ENCODE measurements at regions not wholly inside any gene's neighbourhood (a gene's known extent, or its start where the extent isn't known, plus 50 kb on each side); places are given as distances from the start of the nearest gene placed in this dataset.
"Not testable (repeated sequence)": the region's sequence is repeated elsewhere in the genome, so short reads cannot be mapped to it uniquely, and the experiment has no call there.

DNA sequence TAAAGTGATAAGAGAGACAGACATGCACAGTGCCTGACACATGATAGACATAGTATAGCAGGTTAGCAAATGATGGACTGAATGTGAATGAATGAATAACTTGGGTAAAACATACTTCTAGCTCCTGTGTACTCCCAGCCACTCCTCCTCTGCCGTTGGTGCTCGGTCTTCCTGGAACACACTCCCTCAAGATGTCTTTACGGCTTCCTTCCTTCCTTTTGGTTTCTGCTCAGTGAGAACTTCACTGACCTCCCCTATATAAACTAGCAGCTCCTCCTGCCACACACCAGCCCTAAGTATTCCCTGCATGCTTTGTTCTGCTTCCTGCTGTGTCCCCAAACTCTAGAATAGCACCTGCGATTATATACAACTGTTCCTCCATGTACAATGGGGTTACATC lies 50.2 kb downstream of the RAD54L2 start:
- ATAC-seq, result no peak
- Histone ChIP-seq H3K4me1 (no peaks in the 10 kb centered on the region), H3K36me3 (peaks cover 0 to 18% of the 10 kb centered on the region in 2 donors), H3K4me3 (no peak overlapping the region), H3K27ac (no peak overlapping the region), H3K27me3 (no peaks in the 10 kb centered on the region), H3K9me3 (no peaks in the 10 kb centered on the region)
- no peak for DNase-seq
- TF ChIP-seq, protein P1, sequence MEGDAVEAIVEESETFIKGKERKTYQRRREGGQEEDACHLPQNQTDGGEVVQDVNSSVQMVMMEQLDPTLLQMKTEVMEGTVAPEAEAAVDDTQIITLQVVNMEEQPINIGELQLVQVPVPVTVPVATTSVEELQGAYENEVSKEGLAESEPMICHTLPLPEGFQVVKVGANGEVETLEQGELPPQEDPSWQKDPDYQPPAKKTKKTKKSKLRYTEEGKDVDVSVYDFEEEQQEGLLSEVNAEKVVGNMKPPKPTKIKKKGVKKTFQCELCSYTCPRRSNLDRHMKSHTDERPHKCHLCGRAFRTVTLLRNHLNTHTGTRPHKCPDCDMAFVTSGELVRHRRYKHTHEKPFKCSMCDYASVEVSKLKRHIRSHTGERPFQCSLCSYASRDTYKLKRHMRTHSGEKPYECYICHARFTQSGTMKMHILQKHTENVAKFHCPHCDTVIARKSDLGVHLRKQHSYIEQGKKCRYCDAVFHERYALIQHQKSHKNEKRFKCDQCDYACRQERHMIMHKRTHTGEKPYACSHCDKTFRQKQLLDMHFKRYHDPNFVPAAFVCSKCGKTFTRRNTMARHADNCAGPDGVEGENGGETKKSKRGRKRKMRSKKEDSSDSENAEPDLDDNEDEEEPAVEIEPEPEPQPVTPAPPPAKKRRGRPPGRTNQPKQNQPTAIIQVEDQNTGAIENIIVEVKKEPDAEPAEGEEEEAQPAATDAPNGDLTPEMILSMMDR (IDR thresholded peaks at IDR 0.05 in 4 of 5, conservative IDR thresholded peaks at IDR 0.05 in 1 of 5), result no peak
- no peak for TF ChIP-seq POLR2A (IDR thresholded peaks at IDR 0.05)
- intact Hi-C loops (cut with DNase I; ENCODE audit: low total_unique reads) (no loop called here), in situ Hi-C loops (cut with MboI; ENCODE audit: low sequenced_read_pairs in 4 of 4) (no loop called here)

DNA sequence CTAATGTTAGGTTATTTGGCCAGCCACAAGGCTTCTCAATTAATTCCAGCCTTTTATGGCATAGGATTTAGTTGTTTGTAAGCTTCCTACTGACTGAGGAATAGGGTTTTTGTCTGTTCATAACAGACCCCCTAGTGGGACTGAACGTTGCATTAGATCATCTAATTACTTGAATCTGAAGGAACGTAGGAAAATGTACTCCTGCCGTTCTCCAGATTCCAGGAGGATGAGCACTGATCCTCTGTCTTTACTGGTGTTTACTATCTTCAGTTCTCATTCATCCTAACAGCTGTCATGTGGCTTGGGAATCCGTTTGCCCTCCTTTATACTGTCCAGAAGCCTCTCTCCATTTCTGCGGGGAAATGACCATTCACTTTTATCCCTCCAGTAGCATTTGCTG lies 52.7 kb downstream of the RAD54L2 start:
- intact Hi-C loops (cut with DNase I; ENCODE audit: low total_unique reads) (no loop called here), in situ Hi-C loops (cut with MboI; ENCODE audit: low sequenced_read_pairs in 4 of 4) (no loop called here)
- H3K36me3 ChIP-seq, result peaks cover 0 to 18% of the 10 kb centered on the region in 2 donors
- no peak overlapping the region for H3K27ac ChIP-seq
- no peaks in the 10 kb centered on the region for H3K9me3 ChIP-seq
- ATAC-seq (no peak), DNase-seq (no peak)
- no peak for TF ChIP-seq POLR2A (IDR thresholded peaks at IDR 0.05)
- TF ChIP-seq, protein P1 (IDR thresholded peaks at IDR 0.05 in 4 of 5, conservative IDR thresholded peaks at IDR 0.05 in 1 of 5), result no peak
- no peak overlapping the region for H3K4me3 ChIP-seq
- H3K27me3 ChIP-seq, result no peaks in the 10 kb centered on the region
- no peaks in the 10 kb centered on the region for H3K4me1 ChIP-seq

DNA sequence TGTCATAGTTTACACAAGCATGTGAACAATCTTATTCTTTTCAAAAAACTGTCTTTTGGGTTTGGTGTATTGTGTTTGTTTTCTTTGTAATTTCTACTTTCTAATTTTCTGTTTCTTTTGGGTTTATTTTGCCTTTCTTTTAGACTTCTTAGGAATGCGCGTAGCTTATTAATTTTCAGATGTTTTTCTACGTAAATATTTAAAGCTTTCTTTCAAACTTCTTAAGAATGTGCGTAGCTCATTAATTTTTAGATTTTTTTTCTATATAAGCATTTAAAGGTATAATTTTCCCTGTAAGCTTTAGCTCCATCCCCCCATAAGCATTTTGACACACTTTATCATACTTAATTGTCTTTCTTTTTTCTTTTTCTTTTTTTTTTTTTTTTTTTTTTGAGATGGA lies 55.2 kb downstream of the RAD54L2 start:
- H3K36me3 ChIP-seq, result peaks cover 0 to 18% of the 10 kb centered on the region in 2 donors

DNA sequence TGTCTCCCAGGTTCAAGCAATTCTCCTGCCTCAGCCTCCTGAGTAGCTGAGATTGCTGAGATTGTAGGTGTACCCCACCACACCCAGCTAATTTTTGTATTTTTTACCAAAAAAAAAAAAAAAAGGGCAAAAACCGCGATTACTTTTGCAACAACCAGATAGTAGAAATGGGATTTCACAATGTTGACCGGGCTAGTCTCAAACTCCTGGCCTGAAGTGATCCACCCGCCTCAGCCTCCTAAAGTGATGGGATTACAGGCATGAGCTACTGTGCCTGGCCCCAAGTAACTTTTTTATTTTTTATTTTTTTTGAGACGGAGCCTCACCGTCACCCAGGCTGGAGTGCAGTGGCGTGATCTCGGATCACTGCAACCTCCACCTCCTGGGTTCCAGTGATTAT lies 61.1 kb downstream of the RAD54L2 start:
- H3K36me3 ChIP-seq; H3K4me1 ChIP-seq; ATAC-seq; in situ Hi-C loops (cut with MboI; ENCODE audit: low sequenced_read_pairs in 4 of 4); H3K4me3 ChIP-seq; H3K27me3 ChIP-seq; intact Hi-C loops (cut with DNase I; ENCODE audit: low total_unique reads); DNase-seq; H3K27ac ChIP-seq; H3K9me3 ChIP-seq: not testable (repeated sequence)

More for the DNA sequence above, 55.2 kb downstream of the RAD54L2 start:
- DNase-seq (no peak), ATAC-seq (no peak)
- in situ Hi-C loops (cut with MboI; ENCODE audit: low sequenced_read_pairs in 4 of 4) (no loop called here), intact Hi-C loops (cut with DNase I; ENCODE audit: low total_unique reads) (no loop called here)
- H3K4me3 ChIP-seq, result no peak overlapping the region
- no peak for TF ChIP-seq POLR2A (IDR thresholded peaks at IDR 0.05)
- TF ChIP-seq, protein P1 (IDR thresholded peaks at IDR 0.05 in 4 of 5, conservative IDR thresholded peaks at IDR 0.05 in 1 of 5), result no peak
- no peaks in the 10 kb centered on the region for H3K27me3 ChIP-seq
- no peaks in the 10 kb centered on the region for H3K4me1 ChIP-seq
- no peak overlapping the region for H3K27ac ChIP-seq
- no peaks in the 10 kb centered on the region for H3K9me3 ChIP-seq

DNA sequence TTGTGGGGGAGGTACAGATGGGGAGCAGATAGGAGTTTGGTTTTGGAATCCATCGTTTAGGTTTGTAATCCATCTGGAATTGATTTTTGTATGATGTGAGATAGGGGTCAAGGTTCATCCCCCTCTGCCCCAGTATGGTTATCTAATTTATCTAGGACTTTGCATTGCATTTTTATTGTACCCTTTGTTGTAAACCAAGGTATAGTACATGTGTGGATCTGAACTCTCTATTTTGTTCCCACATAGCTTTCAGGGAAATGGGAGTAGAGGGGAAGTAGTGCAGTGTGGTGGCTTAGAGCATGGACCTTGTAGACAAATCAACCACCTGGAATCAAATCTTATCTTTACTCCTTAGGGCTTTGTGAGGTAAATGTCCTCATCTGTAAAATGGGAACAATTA lies 65.7 kb downstream of the RAD54L2 start:
- TF ChIP-seq POLR2A (IDR thresholded peaks at IDR 0.05), result no peak
- TF ChIP-seq, protein P1 (IDR thresholded peaks at IDR 0.05 in 4 of 5, conservative IDR thresholded peaks at IDR 0.05 in 1 of 5), result no peak
- Histone ChIP-seq H3K27ac (no peak overlapping the region), H3K4me3 (no peak overlapping the region), H3K9me3 (no peaks in the 10 kb centered on the region), H3K4me1 (no peaks in the 10 kb centered on the region), H3K27me3 (no peaks in the 10 kb centered on the region), H3K36me3 (no peaks in the 10 kb centered on the region)
- in situ Hi-C loops (cut with MboI; ENCODE audit: low sequenced_read_pairs in 4 of 4), result no loop called here
- DNase-seq (no peak), ATAC-seq (no peak)
- intact Hi-C loops (cut with DNase I; ENCODE audit: low total_unique reads), result no loop called here

Measured in gastrocnemius medialis (tissue), 4 donors.